BLaER1 treated with 17β-estradiol and CSF1 and Interleukin-3, amounts not matched to agents 10 nM and 100 nM (cell line): ENCODE measurements at regions not wholly inside any gene's neighbourhood (a gene's known extent, or its start where the extent isn't known, plus 50 kb on each side); places are given as distances from the start of the nearest gene placed in this dataset.
"Not testable (repeated sequence)": the region's sequence is repeated elsewhere in the genome, so short reads cannot be mapped to it uniquely, and the experiment has no call there.

Experiments used
- H3K27ac ChIP-seq, 11 experiments: shearing (Covaris generic); formaldehyde crosslinking; 2 replicates each; pipeline ENCODE4 v1.8.1; 2022
- H3K27me3 ChIP-seq, 11 experiments: shearing (Covaris generic); formaldehyde crosslinking; 2 replicates each; pipeline ENCODE4 v1.8.1; 2022
- H3K36me3 ChIP-seq, 11 experiments: shearing (Covaris generic); formaldehyde crosslinking; 2 replicates each; pipeline ENCODE4 v1.8.1; 2022
- H3K4me1 ChIP-seq, 10 experiments: shearing (Covaris generic); formaldehyde crosslinking; 2 replicates each; pipeline ENCODE4 v1.8.1; 2022
- H3K4me2 ChIP-seq, 11 experiments: shearing (Covaris generic); formaldehyde crosslinking; 2 replicates each; pipeline ENCODE4 v1.8.1; 2022
- H3K4me3 ChIP-seq, 10 experiments: shearing (Covaris generic); formaldehyde crosslinking; 2 replicates each; pipeline ENCODE4 v1.8.1; 2022
- H3K9ac ChIP-seq, 11 experiments: shearing (Covaris generic); formaldehyde crosslinking; 2 replicates each; pipeline ENCODE4 v1.8.1; 2022
- H3K9me3 ChIP-seq, 11 experiments: shearing (Covaris generic); formaldehyde crosslinking; replicated peaks in 1 of 11; 2 replicates each; pipeline ENCODE4 v1.8.1; 2022
- H4K20me1 ChIP-seq, 11 experiments: shearing (Covaris generic); formaldehyde crosslinking; 2 replicates each; pipeline ENCODE4 v1.8.1; 2022
- Cebpa-rat ChIP-seq, 11 experiments: shearing (Covaris generic); IDR thresholded peaks; 2 replicates each; pipeline ENCODE4 v1.8.1; 2022

- no peak overlapping the region for H3K27ac ChIP-seq
- no peaks in the 10 kb centered on the region for H3K36me3 ChIP-seq
- TF ChIP-seq Cebpa-rat (IDR thresholded peaks at IDR 0.05): no peak
- H3K9ac ChIP-seq: no peak overlapping the region
- H4K20me1 ChIP-seq: no peaks in the 10 kb centered on the region; a peak in 2 of 22 replicates
- peak overlapping the region in 1 of 11 experiments; percentile 14; a peak in 2 of 22 replicates for H3K4me2 ChIP-seq
- peaks cover 0 to 16% (median 10%) of the 10 kb centered on the region in 11 experiments; a peak in 10 of 22 replicates for H3K9me3 ChIP-seq
- H3K4me3 ChIP-seq: no peak overlapping the region
- H3K4me1 ChIP-seq: peaks cover 0 to 19% (median 5%) of the 10 kb centered on the region in 10 experiments; a peak in 8 of 20 replicates
- peaks cover 83 to 100% (median 98%) of the 10 kb centered on the region in 11 experiments for H3K27me3 ChIP-seq
Measured at GRCh38 chrX:110531873-110532580, 173.4 kb downstream of the RTL9 start.

- no peaks in the 10 kb centered on the region; a peak in 2 of 22 replicates for H4K20me1 ChIP-seq
- TF ChIP-seq Cebpa-rat (IDR thresholded peaks at IDR 0.05): no peak
Measured at GRCh38 chrX:110532581-110532931, 173.9 kb downstream of the RTL9 start.

GRCh38 chrX:110536816-110537215 lies 178.2 kb downstream of the RTL9 start:
- Histone ChIP-seq H3K36me3 (no peaks in the 10 kb centered on the region), H3K4me2 (peak overlapping the region in 5 of 11 experiments; percentile 18 to 48 (median 29); a peak in 7 of 22 replicates), H3K27me3 (peaks cover 47 to 73% (median 62%) of the 10 kb centered on the region in 11 experiments), H3K9ac (peak overlapping the region in 3 of 11 experiments; percentile 7 to 46 (median 29); a peak in 3 of 22 replicates), H4K20me1 (no peaks in the 10 kb centered on the region; a peak in 2 of 22 replicates), H3K9me3 (peaks cover 10 to 33% (median 16%) of the 10 kb centered on the region in 11 experiments; a peak in 19 of 22 replicates), H3K4me3 (no peak overlapping the region), H3K4me1 (peaks cover 0 to 19% (median 5%) of the 10 kb centered on the region in 10 experiments; a peak in 8 of 20 replicates), H3K27ac (peak overlapping the region in 7 of 11 experiments; percentile 35 to 75 (median 56); a peak in 11 of 22 replicates)
- peak in 3 of 11 experiments; percentile 38 to 80 (median 69); a peak in 5 of 22 replicates for TF ChIP-seq Cebpa-rat (IDR thresholded peaks at IDR 0.05)

More at GRCh38 chrX:110532581-110532931, 173.9 kb downstream of the RTL9 start:
- no peak overlapping the region for H3K9ac ChIP-seq
- H3K36me3 ChIP-seq: no peaks in the 10 kb centered on the region
- no peak overlapping the region for H3K4me2 ChIP-seq
- H3K4me3 ChIP-seq: no peak overlapping the region
- peaks cover 0 to 16% (median 12%) of the 10 kb centered on the region in 11 experiments; a peak in 13 of 22 replicates for H3K9me3 ChIP-seq
- H3K27ac ChIP-seq: no peak overlapping the region
- H3K27me3 ChIP-seq: peaks cover 78 to 100% (median 98%) of the 10 kb centered on the region in 11 experiments
- H3K4me1 ChIP-seq: peaks cover 0 to 19% (median 5%) of the 10 kb centered on the region in 10 experiments; a peak in 8 of 20 replicates

GRCh38 chrX:110541266-110541665 lies 182.6 kb downstream of the RTL9 start:
- TF ChIP-seq Cebpa-rat (IDR thresholded peaks at IDR 0.05): no peak
- Histone ChIP-seq H4K20me1 (no peaks in the 10 kb centered on the region), H3K4me1 (peaks cover 0 to 6% (median 0%) of the 10 kb centered on the region in 10 experiments; a peak in 7 of 20 replicates), H3K27me3 (peaks cover 39 to 71% (median 59%) of the 10 kb centered on the region in 11 experiments), H3K9ac (no peak overlapping the region), H3K27ac (no peak overlapping the region), H3K9me3 (peaks cover 10 to 38% (median 16%) of the 10 kb centered on the region in 11 experiments; a peak in 19 of 22 replicates), H3K4me2 (no peak overlapping the region), H3K36me3 (no peaks in the 10 kb centered on the region), H3K4me3 (no peak overlapping the region)

DNA sequence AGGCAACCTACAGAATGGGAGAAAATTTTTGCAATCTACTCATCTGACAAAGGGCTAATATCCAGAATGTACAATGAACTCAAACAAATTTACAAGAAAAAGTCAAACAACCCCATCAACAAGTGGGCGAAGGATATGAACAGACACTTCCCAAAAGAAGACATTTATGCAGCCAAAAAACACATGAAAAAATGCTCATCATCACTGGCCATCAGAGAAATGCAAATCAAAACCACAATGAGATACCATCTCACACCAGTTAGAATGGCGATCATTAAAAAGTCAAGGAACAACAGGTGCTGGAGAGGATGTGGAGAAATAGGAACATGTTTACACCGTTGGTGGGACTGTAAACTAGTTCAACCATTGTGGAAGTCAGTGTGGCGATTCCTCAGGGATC lies 192.2 kb downstream of the RTL9 start:
- Histone ChIP-seq H3K4me1 (peaks cover 0 to 17% (median 9%) of the 10 kb centered on the region in 10 experiments; a peak in 12 of 20 replicates), H3K27me3 (peaks cover 16 to 52% (median 43%) of the 10 kb centered on the region in 11 experiments; a peak in 21 of 22 replicates), H3K9me3 (peaks cover 7 to 21% (median 14%) of the 10 kb centered on the region in 11 experiments; a peak in 18 of 22 replicates)
- H3K4me3 ChIP-seq, H3K4me2 ChIP-seq, H4K20me1 ChIP-seq, H3K36me3 ChIP-seq, H3K27ac ChIP-seq, H3K9ac ChIP-seq: not testable (repeated sequence)

DNA sequence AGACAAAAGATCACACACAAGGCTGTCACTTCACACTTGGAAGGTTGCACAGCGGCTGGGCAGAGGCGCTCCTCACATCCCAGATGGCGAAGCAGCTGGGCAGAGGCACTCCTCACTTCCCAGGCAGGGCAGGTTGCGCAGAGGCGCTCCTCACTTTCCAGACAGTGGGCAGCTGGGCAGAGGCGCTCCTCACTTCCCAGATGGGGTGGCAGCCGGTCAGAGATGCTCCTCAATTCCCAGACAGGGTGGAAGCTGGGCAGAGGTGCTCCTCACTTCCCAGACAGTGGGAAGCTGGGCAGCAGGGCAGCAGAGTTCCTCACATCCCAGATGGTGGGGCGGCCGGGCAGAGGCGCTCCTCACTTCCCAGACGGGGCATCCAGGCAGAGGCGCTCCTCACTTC lies 199.2 kb downstream of the RTL9 start:
- Histone ChIP-seq H3K27me3 (peaks cover 13 to 76% (median 60%) of the 10 kb centered on the region in 11 experiments; a peak in 19 of 22 replicates), H3K4me1 (peaks cover 0 to 11% (median 2%) of the 10 kb centered on the region in 10 experiments; a peak in 12 of 20 replicates), H3K4me3 (no peak overlapping the region), H4K20me1 (no peaks in the 10 kb centered on the region), H3K9ac (no peak overlapping the region), H3K4me2 (no peak overlapping the region), H3K9me3 (peaks cover 27 to 60% (median 54%) of the 10 kb centered on the region in 11 experiments), H3K27ac (no peak overlapping the region), H3K36me3 (no peaks in the 10 kb centered on the region)
- TF ChIP-seq Cebpa-rat (IDR thresholded peaks at IDR 0.05): no peak

- Histone ChIP-seq H3K9me3 (peaks cover 27 to 60% (median 54%) of the 10 kb centered on the region in 11 experiments), H3K27ac (no peak overlapping the region), H4K20me1 (no peaks in the 10 kb centered on the region), H3K9ac (no peak overlapping the region), H3K4me3 (no peak overlapping the region), H3K4me1 (peaks cover 0 to 6% (median 0%) of the 10 kb centered on the region in 10 experiments; a peak in 4 of 20 replicates), H3K27me3 (peaks cover 12 to 76% (median 55%) of the 10 kb centered on the region in 11 experiments; a peak in 19 of 22 replicates), H3K4me2 (no peak overlapping the region), H3K36me3 (no peaks in the 10 kb centered on the region)
- no peak for TF ChIP-seq Cebpa-rat (IDR thresholded peaks at IDR 0.05)
Measured at GRCh38 chrX:110558406-110558805, 199.8 kb downstream of the RTL9 start.

- Histone ChIP-seq H3K9ac (no peak overlapping the region), H3K4me3 (no peak overlapping the region), H3K9me3 (peaks cover 33 to 64% (median 54%) of the 10 kb centered on the region in 11 experiments)
Measured at GRCh38 chrX:110561034-110561433, 202.4 kb downstream of the RTL9 start.

GRCh38 chrX:110563282-110563681 lies 204.6 kb downstream of the RTL9 start:
- H4K20me1 ChIP-seq: no peaks in the 10 kb centered on the region
- no peak overlapping the region for H3K4me3 ChIP-seq
- no peak for TF ChIP-seq Cebpa-rat (IDR thresholded peaks at IDR 0.05)
- peaks cover 0 to 8% (median 5%) of the 10 kb centered on the region in 10 experiments; a peak in 16 of 20 replicates for H3K4me1 ChIP-seq
- H3K9ac ChIP-seq: no peak overlapping the region
- no peak overlapping the region for H3K27ac ChIP-seq
- H3K9me3 ChIP-seq: peaks cover 19 to 50% (median 43%) of the 10 kb centered on the region in 11 experiments
- H3K4me2 ChIP-seq: no peak overlapping the region
- no peaks in the 10 kb centered on the region for H3K36me3 ChIP-seq
- H3K27me3 ChIP-seq: peaks cover 4 to 50% (median 33%) of the 10 kb centered on the region in 11 experiments; a peak in 19 of 22 replicates

More at GRCh38 chrX:110561034-110561433, 202.4 kb downstream of the RTL9 start:
- Histone ChIP-seq H4K20me1 (no peaks in the 10 kb centered on the region), H3K27me3 (peaks cover 0 to 60% (median 31%) of the 10 kb centered on the region in 11 experiments; a peak in 17 of 22 replicates), H3K36me3 (no peaks in the 10 kb centered on the region), H3K4me2 (0 out of 22 replicates have a peak overlapping the region, but pooled peaks of 1 of the 11 experiments have one; percentile 5), H3K27ac (no peak overlapping the region), H3K4me1 (peaks cover 0 to 3% (median 0%) of the 10 kb centered on the region in 10 experiments; a peak in 4 of 20 replicates)
- no peak for TF ChIP-seq Cebpa-rat (IDR thresholded peaks at IDR 0.05)
